ENCODE measurements at regions not wholly inside any gene's neighbourhood (a gene's known extent, or its start where the extent isn't known, plus 50 kb on each side); places are given as distances from the start of the nearest gene placed in this dataset.

DNA sequence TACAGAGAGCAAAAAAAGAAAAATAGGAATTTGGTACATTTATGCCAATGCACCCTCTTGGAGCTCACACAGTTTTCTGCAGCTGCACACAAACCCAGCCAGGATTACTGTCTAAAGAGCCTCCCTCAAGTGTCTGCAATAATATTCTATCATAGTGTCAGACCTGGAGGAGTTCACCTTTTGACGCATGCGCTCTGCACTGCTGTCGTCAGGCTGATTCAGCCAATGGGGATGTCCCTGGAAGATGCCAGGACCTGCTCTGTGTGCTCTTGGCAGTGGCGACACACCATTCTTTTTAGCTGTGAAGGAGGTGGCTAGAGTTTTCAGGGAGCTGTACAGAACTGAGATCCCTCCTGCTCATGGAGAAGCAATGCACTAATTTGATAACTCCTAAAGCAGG is 249.0 kb upstream of the KIRREL3 start:
- POLR2A ChIA-PET: no interaction called here
- CTCF ChIA-PET: interaction anchor here (1.0 kb wide), 1 partner anchor 79 kb away, joined by 3 read pairs; no protein-coding TSS in a partner anchor
- WGBS (ENCODE audit: missing lambda C conversion rate): 79% methylated on average over 3 of the region's 4 CpGs

DNA sequence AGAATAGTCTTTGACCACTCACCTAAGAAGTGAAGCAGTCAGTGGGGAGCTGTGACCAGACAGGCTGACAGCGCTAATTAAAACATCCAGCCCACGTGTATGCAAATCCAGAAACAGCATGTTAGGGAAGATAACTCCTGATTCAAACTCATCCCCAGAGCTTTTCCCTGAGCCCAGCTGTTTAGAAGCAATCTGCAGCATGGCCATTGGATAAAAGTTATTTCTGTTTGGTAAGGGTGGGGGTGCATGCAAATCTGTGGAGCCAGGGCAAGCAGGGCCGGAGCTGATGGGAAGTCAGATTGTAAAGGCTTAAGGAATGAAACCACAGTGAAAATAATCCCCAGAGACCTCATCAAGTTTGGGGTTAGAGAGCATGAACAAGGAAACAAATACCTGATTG is 247.9 kb upstream of the KIRREL3 start:
- Histone ChIP-seq H3K4me3 (no peak overlapping the region), H3K4me1 (no peaks in the 10 kb centered on the region), H3K4me2 (no peak overlapping the region), H3K9me3 (no peaks in the 10 kb centered on the region), H3K27ac (no peak overlapping the region)
- TF ChIP-seq ZC3H11A (IDR thresholded peaks at IDR 0.05) (no peak), HOXA7 (CRISPR knock-in tag; IDR thresholded peaks at IDR 0.05) (no peak)
- ATAC-seq: no peak
- WGBS (ENCODE audit: missing lambda C conversion rate): 0% methylated on average over 2 of the region's 3 CpGs
- no peak for DNase-seq (ENCODE audit: low read depth in 1 of 2, low spot score in 1 of 2)
- ChIA-PET POLR2A (no interaction called here), CTCF (interaction anchor here (1.0 kb wide), 1 partner anchor 80 kb away, joined by 3 read pairs; no protein-coding TSS in a partner anchor)
- FAIRE-seq: no peak

More for the DNA sequence above, 249.0 kb upstream of the KIRREL3 start:
- H3K4me2 ChIP-seq: no peak overlapping the region
- H3K4me3 ChIP-seq: no peak overlapping the region
- no peak overlapping the region for H3K27ac ChIP-seq
- no peak for DNase-seq (ENCODE audit: low read depth in 1 of 2, low spot score in 1 of 2)
- H3K4me1 ChIP-seq: no peaks in the 10 kb centered on the region
- no peak for ATAC-seq
- TF ChIP-seq, protein P1, sequence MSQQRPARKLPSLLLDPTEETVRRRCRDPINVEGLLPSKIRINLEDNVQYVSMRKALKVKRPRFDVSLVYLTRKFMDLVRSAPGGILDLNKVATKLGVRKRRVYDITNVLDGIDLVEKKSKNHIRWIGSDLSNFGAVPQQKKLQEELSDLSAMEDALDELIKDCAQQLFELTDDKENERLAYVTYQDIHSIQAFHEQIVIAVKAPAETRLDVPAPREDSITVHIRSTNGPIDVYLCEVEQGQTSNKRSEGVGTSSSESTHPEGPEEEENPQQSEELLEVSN (IDR thresholded peaks at IDR 0.05; ENCODE audit: borderline replicate concordance, low read depth): no peak
- TF ChIP-seq BHLHE40 (IDR thresholded peaks at IDR 0.05; ENCODE audit: low read depth, low read length) (no peak), CBX8 (IDR thresholded peaks at IDR 0.05) (no peak), KDM1A (IDR thresholded peaks at IDR 0.05; ENCODE audit: low read depth) (no peak)
- no peaks in the 10 kb centered on the region for H3K9me3 ChIP-seq
- FAIRE-seq: no peak

- Histone ChIP-seq H3K4me1 (no peaks in the 10 kb centered on the region), H3K27ac (no peak overlapping the region), H3K4me3 (no peak overlapping the region), H3K4me2 (no peak overlapping the region), H3K9me3 (no peaks in the 10 kb centered on the region)
- no peak for ATAC-seq
- DNase-seq (ENCODE audit: low read depth in 1 of 2, low spot score in 1 of 2): no peak
- FAIRE-seq: no peak
- ChIA-PET POLR2A (no interaction called here), CTCF (no interaction called here)
- WGBS (ENCODE audit: missing lambda C conversion rate): under 1% methylated on average over 7 of the region's 7 CpGs
- no peak for TF ChIP-seq NFE2L2 (conservative IDR thresholded peaks at IDR 0.05; ENCODE audit: low read length)
- TF ChIP-seq MAFK (IDR thresholded peaks at IDR 0.05; ENCODE audit: partially characterized antibody): no peak
- TF ChIP-seq, protein P2, sequence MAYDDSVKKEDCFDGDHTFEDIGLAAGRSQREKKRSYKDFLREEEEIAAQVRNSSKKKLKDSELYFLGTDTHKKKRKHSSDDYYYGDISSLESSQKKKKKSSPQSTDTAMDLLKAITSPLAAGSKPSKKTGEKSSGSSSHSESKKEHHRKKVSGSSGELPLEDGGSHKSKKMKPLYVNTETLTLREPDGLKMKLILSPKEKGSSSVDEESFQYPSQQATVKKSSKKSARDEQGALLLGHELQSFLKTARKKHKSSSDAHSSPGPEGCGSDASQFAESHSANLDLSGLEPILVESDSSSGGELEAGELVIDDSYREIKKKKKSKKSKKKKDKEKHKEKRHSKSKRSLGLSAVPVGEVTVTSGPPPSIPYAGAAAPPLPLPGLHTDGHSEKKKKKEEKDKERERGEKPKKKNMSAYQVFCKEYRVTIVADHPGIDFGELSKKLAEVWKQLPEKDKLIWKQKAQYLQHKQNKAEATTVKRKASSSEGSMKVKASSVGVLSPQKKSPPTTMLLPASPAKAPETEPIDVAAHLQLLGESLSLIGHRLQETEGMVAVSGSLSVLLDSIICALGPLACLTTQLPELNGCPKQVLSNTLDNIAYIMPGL (CRISPR knock-in tag; IDR thresholded peaks at IDR 0.05; ENCODE audit: borderline replicate concordance): no peak
- no peak for TF ChIP-seq ZC3H11A (IDR thresholded peaks at IDR 0.05)
- TF ChIP-seq, protein P3, sequence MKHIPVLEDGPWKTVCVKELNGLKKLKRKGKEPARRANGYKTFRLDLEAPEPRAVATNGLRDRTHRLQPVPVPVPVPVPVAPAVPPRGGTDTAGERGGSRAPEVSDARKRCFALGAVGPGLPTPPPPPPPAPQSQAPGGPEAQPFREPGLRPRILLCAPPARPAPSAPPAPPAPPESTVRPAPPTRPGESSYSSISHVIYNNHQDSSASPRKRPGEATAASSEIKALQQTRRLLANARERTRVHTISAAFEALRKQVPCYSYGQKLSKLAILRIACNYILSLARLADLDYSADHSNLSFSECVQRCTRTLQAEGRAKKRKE (CRISPR knock-in tag; IDR thresholded peaks at IDR 0.05; ENCODE audit: low read depth): no peak
- no peak for TF ChIP-seq ZSCAN20 (CRISPR knock-in tag; IDR thresholded peaks at IDR 0.05)
- TF ChIP-seq, protein P4, sequence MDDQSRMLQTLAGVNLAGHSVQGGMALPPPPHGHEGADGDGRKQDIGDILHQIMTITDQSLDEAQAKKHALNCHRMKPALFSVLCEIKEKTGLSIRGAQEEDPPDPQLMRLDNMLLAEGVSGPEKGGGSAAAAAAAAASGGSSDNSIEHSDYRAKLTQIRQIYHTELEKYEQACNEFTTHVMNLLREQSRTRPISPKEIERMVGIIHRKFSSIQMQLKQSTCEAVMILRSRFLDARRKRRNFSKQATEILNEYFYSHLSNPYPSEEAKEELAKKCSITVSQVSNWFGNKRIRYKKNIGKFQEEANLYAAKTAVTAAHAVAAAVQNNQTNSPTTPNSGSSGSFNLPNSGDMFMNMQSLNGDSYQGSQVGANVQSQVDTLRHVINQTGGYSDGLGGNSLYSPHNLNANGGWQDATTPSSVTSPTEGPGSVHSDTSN (IDR thresholded peaks at IDR 0.05): no peak
- TF ChIP-seq TP53 (CRISPR knock-in tag; IDR thresholded peaks at IDR 0.05): no peak
- TF ChIP-seq NPAS2 (CRISPR knock-in tag; IDR thresholded peaks at IDR 0.05; ENCODE audit: borderline replicate concordance): no peak
- TF ChIP-seq KDM5A (IDR thresholded peaks at IDR 0.05): no peak
- TF ChIP-seq HDAC2 (IDR thresholded peaks at IDR 0.05): no peak
- TF ChIP-seq EP300 (IDR thresholded peaks at IDR 0.05): no peak
- TF ChIP-seq, protein P5, sequence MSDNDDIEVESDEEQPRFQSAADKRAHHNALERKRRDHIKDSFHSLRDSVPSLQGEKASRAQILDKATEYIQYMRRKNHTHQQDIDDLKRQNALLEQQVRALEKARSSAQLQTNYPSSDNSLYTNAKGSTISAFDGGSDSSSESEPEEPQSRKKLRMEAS (IDR thresholded peaks at IDR 0.05): no peak
- TF ChIP-seq, protein P6, sequence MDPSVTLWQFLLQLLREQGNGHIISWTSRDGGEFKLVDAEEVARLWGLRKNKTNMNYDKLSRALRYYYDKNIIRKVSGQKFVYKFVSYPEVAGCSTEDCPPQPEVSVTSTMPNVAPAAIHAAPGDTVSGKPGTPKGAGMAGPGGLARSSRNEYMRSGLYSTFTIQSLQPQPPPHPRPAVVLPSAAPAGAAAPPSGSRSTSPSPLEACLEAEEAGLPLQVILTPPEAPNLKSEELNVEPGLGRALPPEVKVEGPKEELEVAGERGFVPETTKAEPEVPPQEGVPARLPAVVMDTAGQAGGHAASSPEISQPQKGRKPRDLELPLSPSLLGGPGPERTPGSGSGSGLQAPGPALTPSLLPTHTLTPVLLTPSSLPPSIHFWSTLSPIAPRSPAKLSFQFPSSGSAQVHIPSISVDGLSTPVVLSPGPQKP (IDR thresholded peaks at IDR 0.05; ENCODE audit: low read depth, low read length): no peak
- TF ChIP-seq BCL3 (IDR thresholded peaks at IDR 0.05): no peak
These were observed 246.8 kb upstream of the KIRREL3 start for GRCh38 chr11:127247261-127247851.
